ENCODE measurements at regions not wholly inside any gene's neighbourhood (a gene's known extent, or its start where the extent isn't known, plus 50 kb on each side); places are given as distances from the start of the nearest gene placed in this dataset.

GRCh38 chr2:94964193-94964592 is 61.3 kb upstream of the MAL start:
- TF ChIP-seq POLR2A (IDR thresholded peaks at IDR 0.05; ENCODE audit: borderline replicate concordance, extremely low read depth, insufficient read depth, insufficient read length) (no peak), CTCF (IDR thresholded peaks at IDR 0.05 in 2 of 3, conservative IDR thresholded peaks at IDR 0.05 in 1 of 3; ENCODE audit: borderline replicate concordance in 1 of 3, insufficient read depth in 1 of 3, low read depth in 2 of 3, low read length in 2 of 3) (no peak), FOSL1 (IDR thresholded peaks at IDR 0.05; ENCODE audit: low read depth) (no peak)
